ENCODE measurements at regions not wholly inside any gene's neighbourhood (a gene's known extent, or its start where the extent isn't known, plus 50 kb on each side); places are given as distances from the start of the nearest gene placed in this dataset.

GRCh38 chr9:81468084-81468595 lies 221.2 kb downstream of the TLE1 start:
- no peak for TF ChIP-seq WHSC1 (IDR thresholded peaks at IDR 0.05; ENCODE audit: low read length)
- no peak for TF ChIP-seq BRD9 (IDR thresholded peaks at IDR 0.05; ENCODE audit: low read depth, partially characterized antibody)
- no peak for TF ChIP-seq RERE (CRISPR knock-in tag; IDR thresholded peaks at IDR 0.05; ENCODE audit: borderline replicate concordance)
- H3K4me2 ChIP-seq (ENCODE audit: insufficient read depth, low read length): no peak overlapping the region
- ChIA-PET CTCF (ENCODE audit: low intra/inter-chr PET ratio) (no interaction called here), POLR2A (no interaction called here)
- no peak overlapping the region for H3K4me3 ChIP-seq
- ATAC-seq: no peak
- H3K9ac ChIP-seq (ENCODE audit: insufficient read depth in 1 of 2, low read depth in 2 of 2, low read length in 2 of 2): no peak overlapping the region
- no peaks in the 10 kb centered on the region for H3K79me2 ChIP-seq (ENCODE audit: control insufficient read depth, insufficient read depth, low read length)
- no peaks in the 10 kb centered on the region for H3K4me1 ChIP-seq (replicated peaks in 1 of 2; ENCODE audit: control insufficient read depth in 2 of 2, insufficient read depth in 2 of 2, low read length in 2 of 2)
- no peak for FAIRE-seq
- DNase-seq (ENCODE audit: extremely low read depth in 1 of 4, low spot score in 3 of 4): no peak
- no TSS peak for BruUV-seq (replicated peaks)
- no peaks in the 10 kb centered on the region for H3K27me3 ChIP-seq (ENCODE audit: control insufficient read depth in 2 of 2, insufficient read depth in 2 of 2, low read length in 2 of 2)
- in situ Hi-C loops (cut with MboI): no loop called here
- no peaks in the 10 kb centered on the region for H3K9me1 ChIP-seq (ENCODE audit: control insufficient read depth, insufficient read depth, low read length)
- no peaks in the 10 kb centered on the region for H3K36me3 ChIP-seq (ENCODE audit: control insufficient read depth, insufficient read depth, low read length)
- no peak overlapping the region for H2AFZ ChIP-seq (ENCODE audit: low read depth, low read length)
- H3K9me3 ChIP-seq (replicated peaks; ENCODE audit: control insufficient read depth, insufficient read depth, low read depth, low read length): no peaks in the 10 kb centered on the region; the same call in 1 of the 2 replicates
- no peaks in the 10 kb centered on the region for H4K20me1 ChIP-seq (replicated peaks; ENCODE audit: control insufficient read depth, insufficient read depth, low read length)
- intact Hi-C loops (cut with micrococcal nuclease): no loop called here
- 0% methylated on average over 1 of the region's 1 CpG for WGBS (ENCODE audit: insufficient coverage, low coverage, missing lambda C conversion rate)
- no peak overlapping the region for H3K27ac ChIP-seq (ENCODE audit: extremely low read depth, low read depth, low read length)
